ENCODE measurements at regions not wholly inside any gene's neighbourhood (a gene's known extent, or its start where the extent isn't known, plus 50 kb on each side); places are given as distances from the start of the nearest gene placed in this dataset.

DNA sequence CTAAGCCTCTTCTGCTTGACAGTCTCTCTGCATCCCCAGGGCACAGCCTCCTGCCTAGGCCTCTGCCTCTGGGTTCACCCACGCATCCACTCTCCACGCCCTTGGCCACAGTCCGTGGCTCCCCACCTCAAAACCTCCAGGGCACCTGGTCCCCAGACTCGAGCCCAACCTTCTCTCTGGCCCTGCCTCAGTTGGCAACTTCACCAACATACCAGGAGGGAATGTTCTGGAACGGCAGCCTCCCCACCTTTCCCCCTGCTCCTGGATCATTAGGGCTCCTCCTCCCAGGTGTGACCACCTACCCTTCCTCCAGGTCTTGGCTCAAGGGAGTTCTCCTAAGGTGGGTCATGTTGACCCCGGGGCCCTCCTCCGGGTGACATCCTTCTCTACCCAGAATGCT is 69.1 kb downstream of the SOX1 start:
- intact Hi-C loops (cut with micrococcal nuclease) = no loop called here
- Histone ChIP-seq H3K27me3 (ENCODE audit: low read depth) (peaks cover 87% of the 10 kb centered on the region), H3K27ac (replicated peaks) (no peak overlapping the region), H3K9me3 (replicated peaks) (no peaks in the 10 kb centered on the region), H3K4me1 (no peaks in the 10 kb centered on the region), H3K36me3 (no peaks in the 10 kb centered on the region), H3K4me3 (no peak overlapping the region)
- DNase-seq = no peak
- TF ChIP-seq, protein P1, sequence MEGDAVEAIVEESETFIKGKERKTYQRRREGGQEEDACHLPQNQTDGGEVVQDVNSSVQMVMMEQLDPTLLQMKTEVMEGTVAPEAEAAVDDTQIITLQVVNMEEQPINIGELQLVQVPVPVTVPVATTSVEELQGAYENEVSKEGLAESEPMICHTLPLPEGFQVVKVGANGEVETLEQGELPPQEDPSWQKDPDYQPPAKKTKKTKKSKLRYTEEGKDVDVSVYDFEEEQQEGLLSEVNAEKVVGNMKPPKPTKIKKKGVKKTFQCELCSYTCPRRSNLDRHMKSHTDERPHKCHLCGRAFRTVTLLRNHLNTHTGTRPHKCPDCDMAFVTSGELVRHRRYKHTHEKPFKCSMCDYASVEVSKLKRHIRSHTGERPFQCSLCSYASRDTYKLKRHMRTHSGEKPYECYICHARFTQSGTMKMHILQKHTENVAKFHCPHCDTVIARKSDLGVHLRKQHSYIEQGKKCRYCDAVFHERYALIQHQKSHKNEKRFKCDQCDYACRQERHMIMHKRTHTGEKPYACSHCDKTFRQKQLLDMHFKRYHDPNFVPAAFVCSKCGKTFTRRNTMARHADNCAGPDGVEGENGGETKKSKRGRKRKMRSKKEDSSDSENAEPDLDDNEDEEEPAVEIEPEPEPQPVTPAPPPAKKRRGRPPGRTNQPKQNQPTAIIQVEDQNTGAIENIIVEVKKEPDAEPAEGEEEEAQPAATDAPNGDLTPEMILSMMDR (IDR thresholded peaks at IDR 0.05; ENCODE audit: borderline replicate concordance) = no peak

DNA sequence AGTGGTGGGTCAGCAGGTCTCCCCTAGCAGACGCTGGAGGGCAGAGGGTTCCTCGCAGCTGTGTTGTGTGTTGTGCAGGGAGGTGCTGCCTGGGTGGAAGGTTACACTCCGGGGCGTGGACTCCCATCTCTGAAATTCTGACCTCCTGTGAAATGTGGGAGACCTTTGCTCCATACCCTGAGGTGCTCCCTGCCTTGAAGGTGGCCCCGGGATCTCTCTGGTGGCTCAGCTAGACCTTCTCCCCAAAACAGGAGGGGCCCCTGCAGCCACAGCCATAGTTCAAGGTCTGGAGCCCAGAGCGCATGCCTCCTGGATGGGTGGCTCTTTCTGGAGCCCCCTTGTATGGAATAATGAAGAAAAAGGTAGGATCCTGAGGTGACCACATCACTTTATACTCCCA is 70.2 kb downstream of the SOX1 start:
- Histone ChIP-seq H3K36me3 (no peaks in the 10 kb centered on the region), H3K4me3 (no peak overlapping the region), H3K27ac (replicated peaks) (no peak overlapping the region), H3K9me3 (replicated peaks) (no peaks in the 10 kb centered on the region), H3K4me1 (no peaks in the 10 kb centered on the region), H3K27me3 (ENCODE audit: low read depth) (peaks cover 84% of the 10 kb centered on the region)
- TF ChIP-seq, protein P1 (IDR thresholded peaks at IDR 0.05; ENCODE audit: borderline replicate concordance) = no peak
- intact Hi-C loops (cut with micrococcal nuclease) = no loop called here
- DNase-seq = no peak

DNA sequence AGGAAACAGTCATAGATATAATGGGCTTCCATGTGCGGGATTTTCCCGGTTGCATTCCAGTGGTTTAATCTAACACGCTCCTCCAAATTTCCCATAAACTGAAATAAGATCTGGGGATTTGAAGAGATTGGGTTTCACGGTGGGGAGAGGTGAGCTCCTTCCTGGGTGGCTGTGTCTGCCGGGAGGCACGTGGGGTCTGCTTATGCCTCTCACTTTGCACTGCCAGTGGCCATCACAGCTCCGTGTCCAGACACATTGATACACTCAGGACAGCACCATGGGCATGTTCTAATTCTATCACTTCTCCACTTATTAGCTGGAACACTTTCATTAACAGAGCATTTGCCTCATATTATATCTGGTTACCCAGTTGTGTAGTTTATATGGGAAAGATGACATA is 73.4 kb downstream of the SOX1 start:
- H3K27me3 ChIP-seq (ENCODE audit: low read depth) = peaks cover 68% of the 10 kb centered on the region
- intact Hi-C loops (cut with micrococcal nuclease) = no loop called here
- TF ChIP-seq, protein P1 (IDR thresholded peaks at IDR 0.05; ENCODE audit: borderline replicate concordance) = no peak
- no peaks in the 10 kb centered on the region for H3K4me1 ChIP-seq
- no peak overlapping the region for H3K4me3 ChIP-seq
- no peak for DNase-seq
- H3K9me3 ChIP-seq (replicated peaks) = no peaks in the 10 kb centered on the region
- no peak overlapping the region for H3K27ac ChIP-seq (replicated peaks)
- H3K36me3 ChIP-seq = no peaks in the 10 kb centered on the region

DNA sequence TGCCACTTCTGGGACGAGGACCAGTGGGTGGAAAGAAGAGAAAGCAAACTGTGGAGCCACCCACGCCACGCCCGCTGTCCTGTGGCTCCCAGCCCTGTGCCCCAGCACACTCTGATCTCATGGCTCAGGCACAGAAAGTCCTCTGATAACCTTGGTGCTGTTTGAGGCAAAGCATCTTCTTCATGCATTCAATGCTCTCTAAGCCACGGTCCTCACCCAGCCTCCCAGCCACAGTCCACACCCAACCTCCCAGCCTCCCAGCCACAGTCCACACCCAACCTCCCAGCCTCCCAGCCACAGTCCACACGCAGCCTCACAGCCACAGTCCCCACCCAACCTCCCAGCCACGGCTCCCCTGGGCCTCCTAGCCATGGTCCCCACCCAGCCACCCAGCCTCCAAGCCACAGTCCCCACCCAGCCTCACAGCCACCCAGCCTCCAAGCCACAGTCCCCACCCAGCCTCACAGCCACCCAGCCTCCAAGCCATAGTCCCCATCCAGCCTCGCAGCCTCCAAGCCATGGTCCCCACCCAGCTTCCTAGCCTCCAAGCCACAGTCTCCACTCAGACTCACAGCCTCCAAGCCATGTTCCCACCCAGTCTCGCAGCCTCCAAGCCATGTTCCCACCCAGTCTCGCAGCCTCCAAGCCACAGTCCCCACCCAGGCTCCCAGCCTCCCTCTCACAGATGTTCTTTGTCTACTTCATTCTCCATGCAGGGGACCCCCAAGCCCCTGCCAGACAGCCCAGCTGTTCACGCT is 74.9 kb downstream of the SOX1 start:
- Histone ChIP-seq H3K4me1 (no peaks in the 10 kb centered on the region), H3K36me3 (no peaks in the 10 kb centered on the region), H3K9me3 (replicated peaks) (no peaks in the 10 kb centered on the region), H3K27ac (replicated peaks) (no peak overlapping the region), H3K27me3 (ENCODE audit: low read depth) (peaks cover 55% of the 10 kb centered on the region), H3K4me3 (no peak overlapping the region)
- intact Hi-C loops (cut with micrococcal nuclease) = no loop called here
- no peak for DNase-seq
- TF ChIP-seq, protein P1 (IDR thresholded peaks at IDR 0.05; ENCODE audit: borderline replicate concordance) = no peak

DNA sequence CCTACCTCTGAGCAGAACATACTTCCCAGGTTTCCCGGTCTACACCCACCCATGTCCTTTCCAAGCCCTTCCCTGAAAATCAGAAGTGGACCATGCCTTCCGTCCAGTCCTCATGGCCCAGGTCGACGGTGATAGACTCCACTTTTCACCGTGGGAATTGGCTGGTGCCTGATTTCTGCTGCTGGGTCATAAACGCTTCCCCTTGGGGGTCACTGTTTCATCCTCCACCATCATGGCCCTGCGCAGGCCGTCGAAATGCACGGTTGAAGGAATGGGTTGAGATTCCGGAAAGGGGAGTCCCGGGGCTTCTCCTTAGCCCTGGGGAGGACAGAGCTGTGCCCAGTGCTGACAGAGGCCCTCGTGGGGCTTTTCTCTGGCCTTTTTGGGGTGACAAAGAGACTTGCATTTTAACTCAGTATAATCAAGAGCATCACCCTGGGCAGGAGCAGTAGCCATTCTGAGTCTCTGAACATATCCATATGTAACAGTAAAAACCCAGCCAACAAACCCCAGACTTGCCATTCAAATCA is 75.5 kb downstream of the SOX1 start:
- Histone ChIP-seq H3K4me3 (no peak overlapping the region), H3K27ac (replicated peaks) (no peak overlapping the region), H3K9me3 (replicated peaks) (no peaks in the 10 kb centered on the region), H3K4me1 (no peaks in the 10 kb centered on the region), H3K36me3 (no peaks in the 10 kb centered on the region), H3K27me3 (ENCODE audit: low read depth) (peaks cover 49% of the 10 kb centered on the region)
- no peak for DNase-seq
- intact Hi-C loops (cut with micrococcal nuclease) = no loop called here
- TF ChIP-seq, protein P1 (IDR thresholded peaks at IDR 0.05; ENCODE audit: borderline replicate concordance) = no peak

All from left ventricle myocardium inferior (tissue), 1 donor.